ENCODE measurements at regions not wholly inside any gene's neighbourhood (a gene's known extent, or its start where the extent isn't known, plus 50 kb on each side); places are given as distances from the start of the nearest gene placed in this dataset.

DNA sequence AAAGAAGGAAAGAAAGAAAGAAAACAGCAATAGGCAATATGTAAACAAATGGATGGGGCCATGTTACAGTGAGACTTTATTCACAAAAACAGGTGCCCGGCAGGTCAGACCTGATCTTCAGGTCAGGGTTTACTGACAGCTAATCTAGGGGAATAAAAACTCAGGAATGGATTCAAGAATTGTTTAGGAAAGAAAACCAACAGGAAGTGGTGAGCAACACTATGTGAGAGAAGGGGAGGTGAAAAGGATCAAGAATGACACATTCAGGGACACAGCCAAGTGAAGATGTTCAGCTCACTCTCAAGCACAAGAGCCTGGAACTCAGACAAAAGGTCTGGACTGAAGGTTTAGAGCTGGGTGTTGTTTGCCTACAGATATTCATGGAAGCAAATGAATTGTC, 244.5 kb downstream of the EFNB2 start:
- TF ChIP-seq CTCF (conservative IDR thresholded peaks at IDR 0.05; ENCODE audit: control insufficient read depth, insufficient read depth, low read depth, low read length) = no peak
- DNase-seq (ENCODE audit: low read depth) = peak; percentile 80
- no peak overlapping the region for H3K4me3 ChIP-seq (ENCODE audit: control insufficient read depth, low read depth, low read length)

DNA sequence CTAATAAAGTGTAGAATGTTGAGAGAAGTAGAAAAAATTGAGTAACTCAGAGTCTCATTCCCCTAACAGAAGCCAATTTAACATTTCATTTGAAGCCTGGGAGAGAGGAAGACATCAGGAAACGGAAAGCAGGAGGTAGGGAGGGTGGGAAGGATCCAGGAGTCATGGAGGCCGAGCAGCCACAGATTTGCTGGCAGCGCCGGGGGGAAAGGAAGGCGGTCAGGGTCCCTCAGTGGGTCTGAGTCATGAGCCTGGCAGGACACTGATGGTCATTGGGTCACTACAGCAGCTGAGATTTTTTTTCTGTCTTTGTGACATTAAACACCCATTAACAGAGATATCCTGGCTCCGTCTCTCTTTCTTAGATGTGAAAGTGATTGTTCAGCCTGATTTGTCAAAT, 248.1 kb downstream of the EFNB2 start:
- H3K4me3 ChIP-seq (ENCODE audit: control insufficient read depth, low read depth, low read length) = no peak overlapping the region
- no peak for DNase-seq (ENCODE audit: low read depth)
- TF ChIP-seq CTCF (conservative IDR thresholded peaks at IDR 0.05; ENCODE audit: control insufficient read depth, insufficient read depth, low read depth, low read length) = no peak

DNA sequence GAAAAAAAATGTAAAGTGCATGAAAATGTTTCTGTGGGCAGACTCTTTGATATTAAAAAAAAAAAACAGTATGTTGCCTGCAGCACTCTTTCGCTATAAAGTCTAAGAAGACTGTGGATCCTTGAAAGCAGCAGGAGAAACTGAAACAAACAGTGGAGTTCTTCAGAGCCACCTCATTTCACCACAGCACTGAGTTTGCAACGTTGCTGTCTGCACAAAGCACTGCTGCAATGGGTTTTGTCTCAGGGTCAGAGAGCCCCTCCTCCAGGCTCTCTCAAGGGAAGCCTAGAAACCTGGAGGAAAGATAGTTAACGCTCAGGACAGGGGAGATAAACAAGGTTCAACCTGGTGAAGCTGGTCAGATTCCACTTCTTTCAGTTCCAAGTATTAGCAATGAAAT, 248.7 kb downstream of the EFNB2 start:
- no peak overlapping the region for H3K4me3 ChIP-seq (ENCODE audit: control insufficient read depth, low read depth, low read length)
- TF ChIP-seq CTCF (conservative IDR thresholded peaks at IDR 0.05; ENCODE audit: control insufficient read depth, insufficient read depth, low read depth, low read length) = no peak
- DNase-seq (ENCODE audit: low read depth) = no peak

- TF ChIP-seq CTCF (conservative IDR thresholded peaks at IDR 0.05; ENCODE audit: control insufficient read depth, insufficient read depth, low read depth, low read length) = no peak
- no peak overlapping the region for H3K4me3 ChIP-seq (ENCODE audit: control insufficient read depth, low read depth, low read length)
- no peak for DNase-seq (ENCODE audit: low read depth)
Observed at GRCh38 chr13:106284358-106284757, 251.1 kb downstream of the EFNB2 start.

DNA sequence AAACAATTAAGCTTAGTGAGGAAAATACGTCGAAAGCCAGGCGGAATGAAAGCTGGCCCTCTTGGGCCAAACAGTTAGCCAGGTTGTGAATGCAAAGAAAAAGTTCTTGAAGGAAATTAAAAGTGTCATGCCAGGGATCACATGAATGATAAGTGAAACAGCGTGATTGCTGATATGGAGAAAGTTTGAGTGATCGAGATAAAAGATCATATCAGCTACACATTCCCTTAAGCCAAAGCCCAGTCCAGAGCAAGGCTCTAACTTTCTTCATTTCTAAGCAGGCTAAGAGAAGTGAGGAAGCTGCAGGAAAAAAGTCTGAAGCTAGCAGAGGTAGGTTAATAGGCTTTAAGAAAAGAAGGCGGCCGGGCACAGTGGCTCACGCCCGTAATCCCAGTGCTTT, 254.0 kb downstream of the EFNB2 start:
- TF ChIP-seq CTCF (conservative IDR thresholded peaks at IDR 0.05; ENCODE audit: control insufficient read depth, insufficient read depth, low read depth, low read length) = no peak
- H3K4me3 ChIP-seq (ENCODE audit: control insufficient read depth, low read depth, low read length) = no peak overlapping the region
- no peak for DNase-seq (ENCODE audit: low read depth)

- no peak for TF ChIP-seq CTCF (conservative IDR thresholded peaks at IDR 0.05; ENCODE audit: control insufficient read depth, insufficient read depth, low read depth, low read length)
- no peak overlapping the region for H3K4me3 ChIP-seq (ENCODE audit: control insufficient read depth, low read depth, low read length)
- DNase-seq (ENCODE audit: low read depth) = no peak
Observed at GRCh38 chr13:106277484-106278154, 257.8 kb downstream of the EFNB2 start.

DNA sequence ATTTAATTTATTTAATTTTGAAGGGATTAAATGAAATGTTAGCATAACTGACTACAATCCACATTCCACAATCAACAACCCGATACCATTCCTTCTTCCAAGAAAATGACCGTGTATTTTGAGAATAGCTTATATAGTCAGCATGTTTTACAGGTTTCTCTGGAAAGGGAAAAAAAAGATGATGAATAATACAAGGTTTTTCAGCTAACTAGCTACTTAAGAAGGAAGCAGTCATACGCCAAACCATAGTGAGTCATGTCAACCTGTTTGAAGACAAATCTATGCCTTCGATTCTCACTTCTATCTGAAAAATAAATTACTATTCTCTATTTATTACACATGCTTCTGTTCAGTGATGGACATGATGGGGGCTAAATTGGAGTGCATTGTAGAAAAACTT, 258.6 kb downstream of the EFNB2 start:
- TF ChIP-seq CTCF (conservative IDR thresholded peaks at IDR 0.05; ENCODE audit: control insufficient read depth, insufficient read depth, low read depth, low read length) = no peak
- no peak overlapping the region for H3K4me3 ChIP-seq (ENCODE audit: control insufficient read depth, low read depth, low read length)
- DNase-seq (ENCODE audit: low read depth) = peak; percentile 44
